WTC11 (cell line): ENCODE measurements at regions not wholly inside any gene's neighbourhood (a gene's known extent, or its start where the extent isn't known, plus 50 kb on each side); places are given as distances from the start of the nearest gene placed in this dataset.

Experiments
- ATAC-seq: fragments of 200-7000 bp; cut with Tn5 transposase; 2 replicates; pipeline ENCODE4 v1.10.0; 2021; ENCODE audit warnings: mild to moderate bottlenecking, moderate library complexity
- CTCF ChIA-PET: fragments of 300-600 bp; sonication (Branson Sonifier 250); formaldehyde crosslinking; loops from one replicate; lab custom pipeline; 2021; ENCODE audit warnings: antibody characterized with exemption; lab: Charles Lee
- POLR2A ChIA-PET: fragments of 350-600 bp; sonication (Branson Sonifier 250); formaldehyde crosslinking; loops from one replicate; lab custom pipeline; 2021; ENCODE audit warnings: antibody characterized with exemption; lab: Charles Lee
- DNase-seq: peaks from one replicate; pipeline ENCODE4 v3.0.0; 2021; ENCODE audit warnings: low spot score
- H3K27ac Mint-ChIP-seq: 2 replicates; pipeline ENCODE4 v1.8.0; 2021; ENCODE audit warnings: mixed read lengths
- H3K27me3 Mint-ChIP-seq: 2 replicates; pipeline ENCODE4 v1.8.0; 2021; ENCODE audit warnings: low read depth, mild to moderate bottlenecking, moderate library complexity, mixed read lengths
- H3K36me3 Mint-ChIP-seq: 2 replicates; pipeline ENCODE4 v1.8.0; 2021; ENCODE audit warnings: mixed read lengths
- H3K4me1 Mint-ChIP-seq: 2 replicates; pipeline ENCODE4 v1.8.0; 2022; ENCODE audit warnings: mixed read lengths
- H3K4me3 Mint-ChIP-seq: 2 replicates; pipeline ENCODE4 v1.8.0; 2021; ENCODE audit warnings: mild to moderate bottlenecking, moderate library complexity, mixed read lengths
- H3K9me3 Mint-ChIP-seq: 2 replicates; pipeline ENCODE4 v1.8.0; 2021; ENCODE audit warnings: mixed read lengths
- CBFB ChIP-seq: sonication (generic); formaldehyde crosslinking; IDR thresholded peaks from 2 replicates; pipeline ENCODE4 v1.8.1; 2022; ENCODE audit warnings: mild to moderate bottlenecking, low read depth, missing genetic modification reagents
- EMX1 ChIP-seq: fragments of 250-450 bp; sonication (Bioruptor Pico); IDR thresholded peaks from 2 replicates; pipeline ENCODE4 v1.8.0; 2021; ENCODE audit warnings: mild to moderate bottlenecking
- ETV6 ChIP-seq: sonication (generic); formaldehyde crosslinking; IDR thresholded peaks from 2 replicates; pipeline ENCODE4 v1.8.1; 2022; ENCODE audit warnings: mild to moderate bottlenecking, missing genetic modification reagents
- FOXK1 ChIP-seq: sonication (generic); formaldehyde crosslinking; IDR thresholded peaks from 2 replicates; pipeline ENCODE4 v1.8.0; 2022; ENCODE audit warnings: mild to moderate bottlenecking, moderate library complexity, missing genetic modification reagents
- HMGA2 ChIP-seq: fragments of 250-450 bp; sonication (Bioruptor Pico); IDR thresholded peaks from 2 replicates; pipeline ENCODE4 v1.4.0; 2021; ENCODE audit warnings: mild to moderate bottlenecking, moderate library complexity
- KAT7 ChIP-seq: sonication (generic); formaldehyde crosslinking; IDR thresholded peaks from 2 replicates; pipeline ENCODE4 v1.8.1; 2023; ENCODE audit warnings: missing genetic modification reagents, mild to moderate bottlenecking, borderline replicate concordance
- NR1H2 ChIP-seq: sonication (generic); formaldehyde crosslinking; IDR thresholded peaks from 2 replicates; pipeline ENCODE4 v1.9.0; 2021; ENCODE audit warnings: mild to moderate bottlenecking, moderate library complexity, missing genetic modification reagents
- NR2C2 ChIP-seq: sonication (generic); formaldehyde crosslinking; IDR thresholded peaks from 2 replicates; pipeline ENCODE4 v1.8.0; 2022; ENCODE audit warnings: mild to moderate bottlenecking, missing genetic modification reagents
- NR3C1 ChIP-seq: sonication (generic); formaldehyde crosslinking; conservative IDR thresholded peaks from 2 replicates; pipeline ENCODE4 v1.8.1; 2023; ENCODE audit warnings: low read depth, mild to moderate bottlenecking, missing genetic modification reagents
- TEAD4 ChIP-seq: sonication (generic); formaldehyde crosslinking; IDR thresholded peaks from 2 replicates; pipeline ENCODE4 v1.8.0; 2022; ENCODE audit warnings: mild to moderate bottlenecking, missing genetic modification reagents
- TF ChIP-seq, protein P1 (sequence below): fragments of 250-450 bp; sonication (Bioruptor Pico); IDR thresholded peaks from 2 replicates; pipeline ENCODE4 v1.8.0; 2021; ENCODE audit warnings: mild to moderate bottlenecking
- TF ChIP-seq, protein P2 (sequence below): sonication (generic); formaldehyde crosslinking; IDR thresholded peaks from 2 replicates; pipeline ENCODE4 v1.8.0; 2022; ENCODE audit warnings: mild to moderate bottlenecking, missing genetic modification reagents
- TF ChIP-seq, protein P3 (sequence below): fragments of 250-450 bp; sonication (Bioruptor Pico); IDR thresholded peaks from 2 replicates; pipeline ENCODE4 v2.1.2; 2022; ENCODE audit warnings: mild to moderate bottlenecking, moderate library complexity
- TF ChIP-seq, protein P4 (sequence below): fragments of 250-450 bp; sonication (Bioruptor Pico); IDR thresholded peaks from 2 replicates; pipeline ENCODE4 v1.9.0; 2021; ENCODE audit warnings: mild to moderate bottlenecking
- TF ChIP-seq, protein P5 (sequence below): sonication (generic); formaldehyde crosslinking; conservative IDR thresholded peaks from 2 replicates; pipeline ENCODE4 v1.8.1; 2022; ENCODE audit warnings: mild to moderate bottlenecking, missing genetic modification reagents
- TF ChIP-seq, protein P6 (sequence below): sonication (generic); formaldehyde crosslinking; IDR thresholded peaks from 2 replicates; pipeline ENCODE4 v1.8.1; 2023; ENCODE audit warnings: mild to moderate bottlenecking, moderate library complexity, missing genetic modification reagents
- TF ChIP-seq, protein P7 (sequence below): sonication (generic); formaldehyde crosslinking; IDR thresholded peaks from 2 replicates; pipeline ENCODE4 v1.8.1; 2023; ENCODE audit warnings: mild to moderate bottlenecking, missing genetic modification reagents, moderate library complexity
- TF ChIP-seq, protein P8 (sequence below): sonication (generic); formaldehyde crosslinking; IDR thresholded peaks from 2 replicates; pipeline ENCODE4 v1.8.0; 2022; ENCODE audit warnings: mild to moderate bottlenecking, missing genetic modification reagents

DNA sequence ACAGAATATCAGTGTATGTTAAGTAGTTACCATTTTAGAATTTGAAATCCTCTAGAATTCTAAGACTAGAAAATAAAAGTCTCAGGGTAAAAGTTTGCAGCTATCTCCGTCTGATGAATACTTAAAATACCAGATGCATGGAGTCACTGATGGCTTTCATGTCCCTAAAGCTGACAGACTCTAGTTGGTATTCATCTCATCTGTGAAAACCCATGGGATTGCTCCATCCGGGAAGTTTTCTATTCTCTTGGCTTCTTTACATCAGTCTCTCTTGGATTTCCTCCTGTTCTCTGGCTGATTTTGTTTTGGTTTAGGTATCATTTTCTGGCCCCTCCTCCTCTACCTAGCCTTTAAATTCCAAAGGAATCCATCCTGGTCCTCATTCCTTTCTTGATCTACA, 465.6 kb upstream of the POU3F3 start:
- Mint-ChIP-seq H3K4me3 (no peak overlapping the region), H3K27ac (no peak overlapping the region), H3K36me3 (peaks cover 4% of the 10 kb centered on the region; the same call in 1 of the 2 replicates), H3K4me1 (peaks cover 13% of the 10 kb centered on the region), H3K27me3 (no peaks in the 10 kb centered on the region), H3K9me3 (peaks cover 12% of the 10 kb centered on the region)
- DNase-seq (no peak), ATAC-seq (peak; percentile 20; the same call in 1 of the 2 replicates)
- CTCF ChIA-PET = interaction anchor here (0.6 kb wide), 1 partner anchor 18 kb away, joined by 5 read pairs; no protein-coding TSS in a partner anchor
- TF ChIP-seq, protein P1, sequence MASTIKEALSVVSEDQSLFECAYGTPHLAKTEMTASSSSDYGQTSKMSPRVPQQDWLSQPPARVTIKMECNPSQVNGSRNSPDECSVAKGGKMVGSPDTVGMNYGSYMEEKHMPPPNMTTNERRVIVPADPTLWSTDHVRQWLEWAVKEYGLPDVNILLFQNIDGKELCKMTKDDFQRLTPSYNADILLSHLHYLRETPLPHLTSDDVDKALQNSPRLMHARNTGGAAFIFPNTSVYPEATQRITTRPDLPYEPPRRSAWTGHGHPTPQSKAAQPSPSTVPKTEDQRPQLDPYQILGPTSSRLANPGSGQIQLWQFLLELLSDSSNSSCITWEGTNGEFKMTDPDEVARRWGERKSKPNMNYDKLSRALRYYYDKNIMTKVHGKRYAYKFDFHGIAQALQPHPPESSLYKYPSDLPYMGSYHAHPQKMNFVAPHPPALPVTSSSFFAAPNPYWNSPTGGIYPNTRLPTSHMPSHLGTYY (CRISPR knock-in tag) = no peak
- TF ChIP-seq, protein P2, sequence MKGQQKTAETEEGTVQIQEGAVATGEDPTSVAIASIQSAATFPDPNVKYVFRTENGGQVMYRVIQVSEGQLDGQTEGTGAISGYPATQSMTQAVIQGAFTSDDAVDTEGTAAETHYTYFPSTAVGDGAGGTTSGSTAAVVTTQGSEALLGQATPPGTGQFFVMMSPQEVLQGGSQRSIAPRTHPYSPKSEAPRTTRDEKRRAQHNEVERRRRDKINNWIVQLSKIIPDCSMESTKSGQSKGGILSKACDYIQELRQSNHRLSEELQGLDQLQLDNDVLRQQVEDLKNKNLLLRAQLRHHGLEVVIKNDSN = no peak
- TF ChIP-seq ETV6 (no peak), FOXK1 (CRISPR knock-in tag) (no peak), HMGA2 (CRISPR knock-in tag) (no peak), NR1H2 (no peak), EMX1 (CRISPR knock-in tag) (no peak), NR3C1 (CRISPR knock-in tag) (no peak), CBFB (CRISPR knock-in tag) (no peak), KAT7 (CRISPR knock-in tag) (no peak)
- TF ChIP-seq, protein P3, sequence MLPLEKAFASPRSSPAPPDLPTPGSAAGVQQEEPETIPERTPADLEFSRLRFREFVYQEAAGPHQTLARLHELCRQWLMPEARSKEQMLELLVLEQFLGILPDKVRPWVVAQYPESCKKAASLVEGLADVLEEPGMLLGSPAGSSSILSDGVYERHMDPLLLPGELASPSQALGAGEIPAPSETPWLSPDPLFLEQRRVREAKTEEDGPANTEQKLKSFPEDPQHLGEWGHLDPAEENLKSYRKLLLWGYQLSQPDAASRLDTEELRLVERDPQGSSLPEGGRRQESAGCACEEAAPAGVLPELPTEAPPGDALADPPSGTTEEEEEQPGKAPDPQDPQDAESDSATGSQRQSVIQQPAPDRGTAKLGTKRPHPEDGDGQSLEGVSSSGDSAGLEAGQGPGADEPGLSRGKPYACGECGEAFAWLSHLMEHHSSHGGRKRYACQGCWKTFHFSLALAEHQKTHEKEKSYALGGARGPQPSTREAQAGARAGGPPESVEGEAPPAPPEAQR (CRISPR knock-in tag) = no peak
- TF ChIP-seq, protein P4, sequence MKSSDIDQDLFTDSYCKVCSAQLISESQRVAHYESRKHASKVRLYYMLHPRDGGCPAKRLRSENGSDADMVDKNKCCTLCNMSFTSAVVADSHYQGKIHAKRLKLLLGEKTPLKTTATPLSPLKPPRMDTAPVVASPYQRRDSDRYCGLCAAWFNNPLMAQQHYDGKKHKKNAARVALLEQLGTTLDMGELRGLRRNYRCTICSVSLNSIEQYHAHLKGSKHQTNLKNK (CRISPR knock-in tag) = no peak
- TF ChIP-seq, protein P5, sequence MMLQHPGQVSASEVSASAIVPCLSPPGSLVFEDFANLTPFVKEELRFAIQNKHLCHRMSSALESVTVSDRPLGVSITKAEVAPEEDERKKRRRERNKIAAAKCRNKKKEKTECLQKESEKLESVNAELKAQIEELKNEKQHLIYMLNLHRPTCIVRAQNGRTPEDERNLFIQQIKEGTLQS (CRISPR knock-in tag) = no peak
- TF ChIP-seq, protein P6, sequence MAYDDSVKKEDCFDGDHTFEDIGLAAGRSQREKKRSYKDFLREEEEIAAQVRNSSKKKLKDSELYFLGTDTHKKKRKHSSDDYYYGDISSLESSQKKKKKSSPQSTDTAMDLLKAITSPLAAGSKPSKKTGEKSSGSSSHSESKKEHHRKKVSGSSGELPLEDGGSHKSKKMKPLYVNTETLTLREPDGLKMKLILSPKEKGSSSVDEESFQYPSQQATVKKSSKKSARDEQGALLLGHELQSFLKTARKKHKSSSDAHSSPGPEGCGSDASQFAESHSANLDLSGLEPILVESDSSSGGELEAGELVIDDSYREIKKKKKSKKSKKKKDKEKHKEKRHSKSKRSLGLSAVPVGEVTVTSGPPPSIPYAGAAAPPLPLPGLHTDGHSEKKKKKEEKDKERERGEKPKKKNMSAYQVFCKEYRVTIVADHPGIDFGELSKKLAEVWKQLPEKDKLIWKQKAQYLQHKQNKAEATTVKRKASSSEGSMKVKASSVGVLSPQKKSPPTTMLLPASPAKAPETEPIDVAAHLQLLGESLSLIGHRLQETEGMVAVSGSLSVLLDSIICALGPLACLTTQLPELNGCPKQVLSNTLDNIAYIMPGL = no peak
- POLR2A ChIA-PET = no interaction called here

DNA sequence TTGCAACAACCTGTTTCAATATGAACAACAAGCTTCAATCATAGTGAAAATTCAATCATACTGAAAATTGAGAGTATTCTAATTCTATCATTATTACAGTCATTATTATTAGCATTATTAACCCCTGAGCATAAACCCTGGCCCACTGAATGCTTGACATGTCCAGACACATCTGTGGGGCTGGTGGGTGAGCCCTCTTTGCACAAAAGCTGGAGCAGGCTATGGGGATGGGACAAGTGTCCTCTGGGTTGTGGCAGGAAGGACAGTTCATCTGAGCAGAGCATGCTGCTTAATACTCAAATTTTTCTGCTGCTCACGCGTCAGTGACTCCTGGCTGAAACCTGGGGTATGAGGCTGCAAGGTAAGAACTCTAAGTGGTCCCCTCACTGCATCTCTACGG, 451.1 kb upstream of the POU3F3 start:
- Mint-ChIP-seq H3K4me1 (peaks cover 10% of the 10 kb centered on the region; the same call in 1 of the 2 replicates), H3K27ac (no peak overlapping the region), H3K4me3 (no peak overlapping the region), H3K36me3 (no peaks in the 10 kb centered on the region), H3K9me3 (no peaks in the 10 kb centered on the region), H3K27me3 (no peaks in the 10 kb centered on the region)
- no peak for DNase-seq
- ChIA-PET CTCF (no interaction called here), POLR2A (no interaction called here)
- TF ChIP-seq, protein P7, sequence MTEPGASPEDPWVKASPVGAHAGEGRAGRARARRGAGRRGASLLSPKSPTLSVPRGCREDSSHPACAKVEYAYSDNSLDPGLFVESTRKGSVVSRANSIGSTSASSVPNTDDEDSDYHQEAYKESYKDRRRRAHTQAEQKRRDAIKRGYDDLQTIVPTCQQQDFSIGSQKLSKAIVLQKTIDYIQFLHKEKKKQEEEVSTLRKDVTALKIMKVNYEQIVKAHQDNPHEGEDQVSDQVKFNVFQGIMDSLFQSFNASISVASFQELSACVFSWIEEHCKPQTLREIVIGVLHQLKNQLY (CRISPR knock-in tag) = no peak
- TF ChIP-seq NR2C2 (CRISPR knock-in tag) = no peak
- TF ChIP-seq TEAD4 (CRISPR knock-in tag) = no peak
- TF ChIP-seq, protein P8, sequence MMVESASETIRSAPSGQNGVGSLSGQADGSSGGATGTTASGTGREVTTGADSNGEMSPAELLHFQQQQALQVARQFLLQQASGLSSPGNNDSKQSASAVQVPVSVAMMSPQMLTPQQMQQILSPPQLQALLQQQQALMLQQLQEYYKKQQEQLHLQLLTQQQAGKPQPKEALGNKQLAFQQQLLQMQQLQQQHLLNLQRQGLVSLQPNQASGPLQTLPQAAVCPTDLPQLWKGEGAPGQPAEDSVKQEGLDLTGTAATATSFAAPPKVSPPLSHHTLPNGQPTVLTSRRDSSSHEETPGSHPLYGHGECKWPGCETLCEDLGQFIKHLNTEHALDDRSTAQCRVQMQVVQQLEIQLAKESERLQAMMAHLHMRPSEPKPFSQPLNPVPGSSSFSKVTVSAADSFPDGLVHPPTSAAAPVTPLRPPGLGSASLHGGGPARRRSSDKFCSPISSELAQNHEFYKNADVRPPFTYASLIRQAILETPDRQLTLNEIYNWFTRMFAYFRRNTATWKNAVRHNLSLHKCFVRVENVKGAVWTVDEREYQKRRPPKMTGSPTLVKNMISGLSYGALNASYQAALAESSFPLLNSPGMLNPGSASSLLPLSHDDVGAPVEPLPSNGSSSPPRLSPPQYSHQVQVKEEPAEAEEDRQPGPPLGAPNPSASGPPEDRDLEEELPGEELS (CRISPR knock-in tag) = no peak
- ATAC-seq = no peak
